HEK293 (cell line): ENCODE measurements at regions not wholly inside any gene's neighbourhood (a gene's known extent, or its start where the extent isn't known, plus 50 kb on each side); places are given as distances from the start of the nearest gene placed in this dataset.

Experiments used
- CTCF ChIP-seq: fragments of 450-650 bp; formaldehyde crosslinking; IDR thresholded peaks from 2 replicates; pipeline ENCODE4 v1.5.1; 2016; ENCODE audit warnings: missing biosample characterization, missing genetic modification characterization
- HOXA7 ChIP-seq: sonication (generic); formaldehyde crosslinking; IDR thresholded peaks from 2 replicates; pipeline ENCODE4 v1.8.1; 2022; ENCODE audit warnings: missing genetic modification reagents, borderline replicate concordance
- SP7 ChIP-seq: fragments of 450-650 bp; formaldehyde crosslinking; IDR thresholded peaks from 2 replicates; pipeline ENCODE4 v1.5.1; 2016; ENCODE audit warnings: missing biosample characterization, missing genetic modification characterization
- ZFP41 ChIP-seq: fragments of 450-650 bp; formaldehyde crosslinking; IDR thresholded peaks from 2 replicates; pipeline ENCODE4 v1.5.1; 2016; ENCODE audit warnings: missing biosample characterization, missing genetic modification characterization, borderline replicate concordance
- ZNF114 ChIP-seq: fragments of 450-650 bp; formaldehyde crosslinking; IDR thresholded peaks from 2 replicates; pipeline ENCODE4 v1.5.0; 2017; ENCODE audit warnings: missing biosample characterization, missing genetic modification characterization
- ZNF274 ChIP-seq, 2 experiments: fragments of 200-500 bp in 1 of 2; fragments of 450-650 bp in 1 of 2; sonication (Bioruptor generic) in 1 of 2; formaldehyde crosslinking in 1 of 2; IDR thresholded peaks; 2 replicates each; pipeline versions ENCODE4 v1.5.1 to v1.6.1; 2014 to 2016; ENCODE audit warnings: borderline replicate concordance in 1 of 2, inconsistent platforms in 1 of 2, low read length in 1 of 2, missing biosample characterization in 1 of 2, missing genetic modification characterization in 1 of 2
- ZNF302 ChIP-seq: fragments of 450-650 bp; formaldehyde crosslinking; IDR thresholded peaks from 2 replicates; pipeline ENCODE4 v1.5.1; 2016; ENCODE audit warnings: missing biosample characterization, missing genetic modification characterization, low read depth
- ZNF366 ChIP-seq: fragments of 450-650 bp; formaldehyde crosslinking; conservative IDR thresholded peaks from 2 replicates; pipeline ENCODE4 v1.5.1; 2016; ENCODE audit warnings: missing biosample characterization, missing genetic modification characterization

- TF ChIP-seq ZNF274 (IDR thresholded peaks at IDR 0.05; ENCODE audit: low read length) (no peak), ZNF274 (tag by site-specific recombination; IDR thresholded peaks at IDR 0.05; ENCODE audit: borderline replicate concordance) (no peak), SP7 (tag by site-specific recombination) (no peak), ZNF302 (tag by site-specific recombination) (no peak), ZNF366 (tag by site-specific recombination) (no peak), CTCF (tag by site-specific recombination) (no peak), ZFP41 (tag by site-specific recombination) (no peak), HOXA7 (CRISPR knock-in tag) (no peak), ZNF114 (tag by site-specific recombination) (no peak)
Observed at GRCh38 chr10:128520211-128520815, 394.1 kb upstream of the MKI67 start.
